GM19438 (cell line): ENCODE measurements at regions not wholly inside any gene's neighbourhood (a gene's known extent, or its start where the extent isn't known, plus 50 kb on each side); places are given as distances from the start of the nearest gene placed in this dataset.

Experiments used
- ATAC-seq: cut with Tn5 transposase; IDR thresholded peaks from one replicate; pipeline ENCODE4 v1.9.1; 2021; ENCODE audit warnings: low read depth; ENCODE audit not compliant: unreplicated experiment

- no peak for ATAC-seq
Measured at GRCh38 chr2:30367232-30368070, 79.6 kb upstream of the LCLAT1 start.

GRCh38 chr2:30368258-30368657 lies 78.8 kb upstream of the LCLAT1 start:
- no peak for ATAC-seq

- ATAC-seq: no peak
Measured at GRCh38 chr2:30371028-30371689, 75.9 kb upstream of the LCLAT1 start.

GRCh38 chr2:30371772-30372373 lies 75.2 kb upstream of the LCLAT1 start:
- ATAC-seq: no peak

GRCh38 chr2:30372826-30373225 lies 74.2 kb upstream of the LCLAT1 start:
- no peak for ATAC-seq

- ATAC-seq: no peak
Measured at GRCh38 chr2:30373881-30374302, 73.2 kb upstream of the LCLAT1 start.

- no peak for ATAC-seq
Measured at GRCh38 chr2:30374380-30374779, 72.7 kb upstream of the LCLAT1 start.

GRCh38 chr2:30375915-30376314 lies 71.1 kb upstream of the LCLAT1 start:
- no peak for ATAC-seq

GRCh38 chr2:30379481-30379880 lies 67.6 kb upstream of the LCLAT1 start:
- no peak for ATAC-seq

- no peak for ATAC-seq
Measured at GRCh38 chr2:30380824-30381223, 66.2 kb upstream of the LCLAT1 start.

GRCh38 chr2:30382162-30382783 lies 64.8 kb upstream of the LCLAT1 start:
- ATAC-seq: no peak

GRCh38 chr2:30382995-30383394 lies 64.1 kb upstream of the LCLAT1 start:
- ATAC-seq: no peak

GRCh38 chr2:30385327-30385726 lies 61.7 kb upstream of the LCLAT1 start:
- ATAC-seq: no peak

GRCh38 chr2:30392097-30392496 lies 54.9 kb upstream of the LCLAT1 start:
- ATAC-seq: no peak

- no peak for ATAC-seq
Measured at GRCh38 chr2:30393510-30393909, 53.5 kb upstream of the LCLAT1 start.

GRCh38 chr2:30394096-30394495 lies 53.0 kb upstream of the LCLAT1 start:
- ATAC-seq: no peak

GRCh38 chr2:30396436-30397232 lies 50.4 kb upstream of the LCLAT1 start:
- no peak for ATAC-seq
